Karpas-422 (cell line): ENCODE measurements at regions not wholly inside any gene's neighbourhood (a gene's known extent, or its start where the extent isn't known, plus 50 kb on each side); places are given as distances from the start of the nearest gene placed in this dataset.
A peak's percentile ranks its signal among the peaks of the same experiment; 100 is the strongest.

Experiments used
- DNase-seq: peaks from one replicate; pipeline ENCODE4 v3.0.0-alpha.2; 2015
- H2AFZ ChIP-seq: fragments of 200-600 bp; sonication (generic); 2 replicates; pipeline ENCODE4 v1.6.1; 2014; ENCODE audit warnings: antibody characterized with exemption, low read length, mixed read lengths
- H3K27ac ChIP-seq: fragments of 200-600 bp; sonication (generic); 2 replicates; pipeline ENCODE4 v1.5.1; 2014; ENCODE audit warnings: mild to moderate bottlenecking, low read length, moderate library complexity
- H3K27me3 ChIP-seq: fragments of 200-600 bp; sonication (generic); 2 replicates; pipeline ENCODE4 v1.6.1; 2014; ENCODE audit warnings: low read length, mixed read lengths
- H3K36me3 ChIP-seq: fragments of 200-600 bp; sonication (generic); 2 replicates; pipeline ENCODE4 v1.6.1; 2014; ENCODE audit warnings: low read length, mixed read lengths; ENCODE audit not compliant: insufficient read depth
- H3K4me1 ChIP-seq: fragments of 200-600 bp; sonication (generic); 2 replicates; pipeline ENCODE4 v1.6.1; 2014; ENCODE audit warnings: mild to moderate bottlenecking, low read length, mixed read lengths
- H3K4me2 ChIP-seq: fragments of 200-600 bp; sonication (generic); 2 replicates; pipeline ENCODE4 v1.6.1; 2014; ENCODE audit warnings: low read length, low read depth, mild to moderate bottlenecking; ENCODE audit not compliant: poor library complexity, severe bottlenecking
- H3K4me3 ChIP-seq: fragments of 200-600 bp; sonication (generic); 2 replicates; pipeline ENCODE4 v1.5.1; 2014; ENCODE audit warnings: mild to moderate bottlenecking, antibody characterized with exemption, low read length, mixed read lengths
- H3K79me2 ChIP-seq: fragments of 200-600 bp; sonication (generic); 2 replicates; pipeline ENCODE4 v1.6.1; 2014; ENCODE audit warnings: mild to moderate bottlenecking, low read length, mixed read lengths
- H3K9ac ChIP-seq: fragments of 200-600 bp; sonication (generic); 2 replicates; pipeline ENCODE4 v1.6.0; 2014; ENCODE audit warnings: low read length
- H3K9me2 ChIP-seq: fragments of 200-600 bp; sonication (generic), shearing (Covaris generic); replicated peaks from 2 replicates; pipeline ENCODE4 v1.6.0; 2014; ENCODE audit warnings: mild to moderate bottlenecking, low read length, moderate library complexity; ENCODE audit not compliant: insufficient read depth
- H3K9me3 ChIP-seq: fragments of 300-700, 200-600 bp; sonication (generic); 2 replicates; pipeline ENCODE4 v1.6.1; 2014; ENCODE audit warnings: low read length, mixed read lengths
- H4K20me1 ChIP-seq: fragments of 200-600 bp; sonication (generic); 2 replicates; pipeline ENCODE4 v1.6.1; 2014; ENCODE audit warnings: mild to moderate bottlenecking, antibody characterized with exemption, low read length, low read depth; ENCODE audit not compliant: insufficient read depth

GRCh38 chr5:143471041-143471509 lies 67.6 kb upstream of the NR3C1 start:
- H3K4me2 ChIP-seq, result no peak overlapping the region
- no peak for DNase-seq
- no peaks in the 10 kb centered on the region for H3K79me2 ChIP-seq
- no peak overlapping the region for H3K27ac ChIP-seq
- no peak overlapping the region for H3K4me3 ChIP-seq
- H3K9me3 ChIP-seq, result no peaks in the 10 kb centered on the region
- H4K20me1 ChIP-seq, result no peaks in the 10 kb centered on the region
- no peaks in the 10 kb centered on the region for H3K27me3 ChIP-seq
- no peaks in the 10 kb centered on the region for H3K36me3 ChIP-seq
- H3K9me2 ChIP-seq, result no peaks in the 10 kb centered on the region; the same call in 1 of the 2 replicates
- H3K4me1 ChIP-seq, result no peaks in the 10 kb centered on the region
- H3K9ac ChIP-seq, result no peak overlapping the region
- H2AFZ ChIP-seq, result no peak overlapping the region

GRCh38 chr5:143470120-143470519 lies 66.6 kb upstream of the NR3C1 start:
- no peak overlapping the region for H3K27ac ChIP-seq
- H3K79me2 ChIP-seq, result no peaks in the 10 kb centered on the region
- no peaks in the 10 kb centered on the region; the same call in 1 of the 2 replicates for H3K9me2 ChIP-seq
- H4K20me1 ChIP-seq, result no peaks in the 10 kb centered on the region
- H3K9me3 ChIP-seq, result no peaks in the 10 kb centered on the region
- no peak overlapping the region for H2AFZ ChIP-seq
- no peak for DNase-seq
- no peaks in the 10 kb centered on the region for H3K27me3 ChIP-seq
- no peak overlapping the region for H3K9ac ChIP-seq
- no peaks in the 10 kb centered on the region for H3K36me3 ChIP-seq
- no peaks in the 10 kb centered on the region for H3K4me1 ChIP-seq
- no peak overlapping the region for H3K4me3 ChIP-seq
- no peak overlapping the region for H3K4me2 ChIP-seq

GRCh38 chr5:143469125-143469524 lies 65.6 kb upstream of the NR3C1 start:
- Histone ChIP-seq H3K4me1 (no peaks in the 10 kb centered on the region), H3K9ac (no peak overlapping the region), H3K9me2 (no peaks in the 10 kb centered on the region; the same call in 1 of the 2 replicates), H3K79me2 (no peaks in the 10 kb centered on the region), H3K36me3 (no peaks in the 10 kb centered on the region), H4K20me1 (no peaks in the 10 kb centered on the region), H3K27me3 (no peaks in the 10 kb centered on the region), H3K4me2 (no peak overlapping the region), H3K27ac (no peak overlapping the region), H3K4me3 (no peak overlapping the region), H3K9me3 (no peaks in the 10 kb centered on the region), H2AFZ (no peak overlapping the region)
- no peak for DNase-seq

GRCh38 chr5:143466632-143467031 lies 63.1 kb upstream of the NR3C1 start:
- no peaks in the 10 kb centered on the region for H4K20me1 ChIP-seq
- H3K27me3 ChIP-seq, result no peaks in the 10 kb centered on the region
- no peak overlapping the region for H3K4me2 ChIP-seq
- H3K9me3 ChIP-seq, result no peaks in the 10 kb centered on the region
- no peaks in the 10 kb centered on the region; the same call in 1 of the 2 replicates for H3K9me2 ChIP-seq
- H3K79me2 ChIP-seq, result no peaks in the 10 kb centered on the region
- H3K4me1 ChIP-seq, result no peaks in the 10 kb centered on the region
- no peak overlapping the region for H3K9ac ChIP-seq
- no peak for DNase-seq
- H2AFZ ChIP-seq, result no peak overlapping the region
- H3K4me3 ChIP-seq, result no peak overlapping the region
- H3K27ac ChIP-seq, result no peak overlapping the region
- H3K36me3 ChIP-seq, result no peaks in the 10 kb centered on the region

GRCh38 chr5:143464723-143465490 lies 61.4 kb upstream of the NR3C1 start:
- H3K4me2 ChIP-seq, result no peak overlapping the region
- no peak overlapping the region for H2AFZ ChIP-seq
- no peak overlapping the region for H3K4me3 ChIP-seq
- no peaks in the 10 kb centered on the region for H4K20me1 ChIP-seq
- no peaks in the 10 kb centered on the region for H3K27me3 ChIP-seq
- no peaks in the 10 kb centered on the region for H3K36me3 ChIP-seq
- no peaks in the 10 kb centered on the region for H3K4me1 ChIP-seq
- no peak overlapping the region for H3K9ac ChIP-seq
- H3K79me2 ChIP-seq, result no peaks in the 10 kb centered on the region
- H3K9me2 ChIP-seq, result no peaks in the 10 kb centered on the region; the same call in 1 of the 2 replicates
- H3K9me3 ChIP-seq, result no peaks in the 10 kb centered on the region
- no peak for DNase-seq
- no peak overlapping the region for H3K27ac ChIP-seq

GRCh38 chr5:143462431-143462830 lies 58.9 kb upstream of the NR3C1 start:
- Histone ChIP-seq H3K36me3 (no peaks in the 10 kb centered on the region), H3K27me3 (no peaks in the 10 kb centered on the region), H3K4me1 (peaks cover 3% of the 10 kb centered on the region; the same call in 1 of the 2 replicates), H3K4me3 (no peak overlapping the region), H3K4me2 (no peak overlapping the region), H3K9me2 (no peaks in the 10 kb centered on the region), H3K9ac (no peak overlapping the region), H3K9me3 (no peaks in the 10 kb centered on the region), H3K79me2 (no peaks in the 10 kb centered on the region), H3K27ac (no peak overlapping the region), H2AFZ (no peak overlapping the region), H4K20me1 (no peaks in the 10 kb centered on the region)
- no peak for DNase-seq

- Histone ChIP-seq H3K9ac (no peak overlapping the region), H3K9me2 (no peaks in the 10 kb centered on the region), H3K4me2 (no peak overlapping the region), H3K27me3 (no peaks in the 10 kb centered on the region), H3K27ac (no peak overlapping the region), H3K36me3 (no peaks in the 10 kb centered on the region), H2AFZ (no peak overlapping the region), H3K4me1 (peaks cover 4% of the 10 kb centered on the region; the same call in 1 of the 2 replicates), H3K79me2 (no peaks in the 10 kb centered on the region), H3K9me3 (no peaks in the 10 kb centered on the region), H3K4me3 (no peak overlapping the region), H4K20me1 (no peaks in the 10 kb centered on the region)
- no peak for DNase-seq
These were observed 55.9 kb upstream of the NR3C1 start for GRCh38 chr5:143459433-143459832.

- Histone ChIP-seq H3K4me1 (peaks cover 10% of the 10 kb centered on the region), H3K79me2 (no peaks in the 10 kb centered on the region), H3K9ac (no peak overlapping the region), H3K9me2 (no peaks in the 10 kb centered on the region), H3K4me3 (no peak overlapping the region), H3K9me3 (no peaks in the 10 kb centered on the region), H3K36me3 (no peaks in the 10 kb centered on the region), H3K27ac (no peak overlapping the region), H2AFZ (peak overlapping the region; percentile 59), H3K27me3 (no peaks in the 10 kb centered on the region), H3K4me2 (no peak overlapping the region), H4K20me1 (no peaks in the 10 kb centered on the region)
- no peak for DNase-seq
These were observed 53.6 kb upstream of the NR3C1 start for GRCh38 chr5:143456952-143457547.
